Fibroblast of skin of abdomen (primary cell): ENCODE measurements at regions not wholly inside any gene's neighbourhood (a gene's known extent, or its start where the extent isn't known, plus 50 kb on each side); places are given as distances from the start of the nearest gene placed in this dataset.

Source experiments
- DNase-seq: peaks from one replicate; pipeline ENCODE4 v3.0.0-alpha.2; 2013

DNA sequence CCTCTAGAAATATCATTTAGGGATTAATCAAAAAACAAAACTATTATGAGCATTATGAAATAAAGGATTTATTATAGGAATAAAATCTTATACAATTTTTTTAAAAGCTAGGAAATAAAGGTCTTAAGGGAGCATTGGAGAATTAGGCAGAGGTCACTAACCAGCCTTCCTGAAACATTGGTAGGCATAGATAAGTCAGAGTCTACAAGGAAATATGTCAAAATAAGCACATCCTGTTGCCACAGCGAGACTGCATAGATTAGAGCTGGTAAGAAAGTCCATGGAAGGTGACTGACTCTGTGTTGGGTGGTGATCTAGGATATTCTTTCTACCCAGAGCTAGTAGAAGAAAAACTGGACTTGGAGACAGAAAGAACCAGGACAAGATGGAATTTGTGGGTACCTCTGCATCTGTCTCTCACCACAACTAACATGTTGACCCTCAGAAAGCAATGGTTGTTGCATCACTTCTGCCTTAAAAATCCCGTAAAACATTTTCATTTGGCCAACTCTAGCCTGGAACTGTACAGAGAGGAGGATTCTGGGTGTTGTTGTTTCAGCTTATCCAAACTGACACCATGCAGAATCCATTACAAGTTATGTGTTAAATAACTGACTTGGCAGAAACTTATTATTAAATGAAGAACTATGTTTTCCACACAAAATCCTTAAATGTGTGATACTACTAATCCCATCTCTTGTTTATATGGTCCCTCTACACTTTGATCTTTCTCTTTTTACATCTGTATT lies 77.1 kb downstream of the FBXO5 start:
- DNase-seq = no peak

- DNase-seq = no peak
These were observed 73.6 kb downstream of the FBXO5 start for GRCh38 chr6:152909241-152909640.

DNA sequence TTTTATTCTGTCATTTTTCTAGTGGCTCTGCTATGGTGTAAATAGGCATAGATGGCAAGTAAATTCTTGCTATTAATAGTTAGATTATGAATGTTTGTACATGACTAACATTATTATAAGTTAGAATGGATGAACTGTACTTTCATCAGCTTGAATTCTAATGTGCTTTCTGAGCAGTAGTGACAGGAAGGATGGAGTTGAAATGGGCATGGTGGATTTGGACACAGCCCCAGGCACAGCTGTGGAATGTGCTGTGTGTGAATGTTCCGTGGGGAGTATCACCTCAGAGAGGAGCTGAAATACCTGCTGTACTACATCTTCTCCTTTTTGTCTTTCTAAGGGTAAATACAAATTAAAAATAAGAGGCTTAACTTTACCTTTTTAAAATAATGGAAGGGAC lies 66.8 kb downstream of the FBXO5 start:
- no peak for DNase-seq

- no peak for DNase-seq
These were observed 63.9 kb downstream of the FBXO5 start for GRCh38 chr6:152918991-152919390.

- DNase-seq = no peak
These were observed 62.8 kb downstream of the FBXO5 start for GRCh38 chr6:152920016-152920415.
